HG03064 (cell line): ENCODE measurements at regions not wholly inside any gene's neighbourhood (a gene's known extent, or its start where the extent isn't known, plus 50 kb on each side); places are given as distances from the start of the nearest gene placed in this dataset.

Experiments
- ATAC-seq: cut with Tn5 transposase; IDR thresholded peaks from one replicate; pipeline ENCODE4 v1.9.1; 2021; ENCODE audit warnings: low read depth; ENCODE audit not compliant: unreplicated experiment

- ATAC-seq, result no peak
Observed at GRCh38 chr9:96047741-96048103, 172.2 kb downstream of the ERCC6L2 start.

DNA sequence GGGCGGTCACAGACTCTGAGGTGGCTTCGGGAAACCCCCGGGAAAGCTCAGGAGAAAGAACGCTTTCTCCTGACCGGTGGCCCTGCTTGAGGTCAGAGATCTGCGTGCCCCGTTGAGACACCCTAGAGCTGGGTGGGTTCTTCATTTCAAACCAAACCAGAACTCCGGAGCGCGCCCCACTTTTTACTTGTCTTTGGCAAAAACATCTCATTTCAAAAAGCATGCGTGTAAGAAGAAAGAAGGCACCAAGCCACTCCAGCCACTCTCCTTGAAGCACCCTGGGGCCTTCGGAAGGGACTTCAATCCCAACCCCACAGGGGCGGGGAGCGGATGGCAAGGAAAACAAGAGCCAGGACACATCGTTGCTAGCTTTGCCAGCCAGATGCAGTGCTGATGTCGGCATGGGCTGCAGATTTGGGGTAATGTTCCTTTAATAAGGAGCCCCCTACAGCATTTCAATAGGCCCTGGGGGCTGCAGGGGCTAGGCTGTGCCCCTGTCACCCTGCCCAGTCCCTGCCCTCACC, 171.7 kb downstream of the ERCC6L2 start:
- no peak for ATAC-seq

GRCh38 chr9:96045811-96046210, 170.3 kb downstream of the ERCC6L2 start:
- no peak for ATAC-seq

GRCh38 chr9:96044401-96044800, 168.9 kb downstream of the ERCC6L2 start:
- ATAC-seq, result no peak

GRCh38 chr9:96040591-96041461, 165.3 kb downstream of the ERCC6L2 start:
- no peak for ATAC-seq

- no peak for ATAC-seq
Observed at GRCh38 chr9:96038914-96039313, 163.4 kb downstream of the ERCC6L2 start.

DNA sequence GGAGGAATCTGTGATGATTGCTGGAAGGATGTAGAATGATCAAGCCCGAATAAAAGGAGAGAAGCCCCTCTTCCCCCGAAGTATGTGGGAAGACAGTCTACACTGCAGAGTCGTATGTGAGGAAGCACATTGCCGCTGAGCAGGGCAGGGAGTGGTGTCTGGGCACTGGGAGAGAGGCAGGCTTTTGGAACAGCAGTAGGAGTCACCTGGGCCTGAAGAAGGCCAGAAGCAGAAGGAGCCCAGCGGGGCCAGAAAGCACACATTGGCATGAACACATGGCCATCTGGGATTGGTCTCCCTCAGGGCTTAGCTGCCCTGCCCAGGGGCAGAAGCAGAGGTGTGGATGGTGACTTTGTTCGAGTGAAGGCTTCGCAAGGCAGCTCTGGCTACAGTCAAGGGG, 162.8 kb downstream of the ERCC6L2 start:
- ATAC-seq, result no peak

- no peak for ATAC-seq
Observed at GRCh38 chr9:96034553-96035122, 159.1 kb downstream of the ERCC6L2 start.

DNA sequence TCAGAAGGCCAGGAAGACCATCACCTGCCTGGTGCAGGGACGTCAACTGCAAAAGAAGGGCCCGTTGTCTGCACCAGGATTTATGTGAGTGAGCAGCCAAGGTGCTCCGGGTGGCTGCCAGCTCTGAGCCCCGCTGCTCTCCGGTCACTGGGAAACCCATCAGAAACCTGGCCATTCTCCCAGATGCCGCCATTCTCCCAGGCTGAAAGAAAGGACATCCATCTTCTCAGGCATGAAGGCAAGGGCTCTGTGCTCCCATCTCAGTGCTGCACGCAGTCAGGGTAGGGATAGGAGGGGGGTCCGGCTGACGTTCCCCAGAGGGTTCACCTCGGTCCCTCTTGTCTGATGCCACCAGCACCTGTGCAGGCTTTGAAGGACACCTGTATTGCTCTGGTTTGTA, 158.4 kb downstream of the ERCC6L2 start:
- no peak for ATAC-seq

GRCh38 chr9:96031916-96032534, 156.5 kb downstream of the ERCC6L2 start:
- no peak for ATAC-seq

DNA sequence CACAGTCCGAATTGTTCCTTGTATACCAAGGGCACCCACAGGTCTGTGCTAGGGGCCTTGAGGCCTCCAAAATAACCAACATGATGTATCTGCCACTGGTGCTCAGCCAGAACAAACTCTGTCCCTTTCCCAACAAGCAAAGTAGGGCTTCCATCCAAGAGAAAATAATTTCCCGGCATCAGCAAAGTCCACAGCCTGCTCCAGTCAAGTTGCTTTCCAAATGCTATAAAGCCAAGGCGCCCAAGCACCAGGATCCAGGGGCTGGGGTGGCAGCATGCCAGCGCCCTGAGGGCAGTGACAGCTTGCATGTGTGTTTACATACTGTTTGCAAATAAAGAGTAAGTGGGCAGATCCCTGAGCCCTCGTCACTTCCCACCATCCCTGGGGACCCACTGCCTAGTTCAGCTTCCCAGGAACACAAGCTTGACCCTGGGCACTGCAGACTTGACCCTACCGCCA, 155.9 kb downstream of the ERCC6L2 start:
- ATAC-seq, result no peak

DNA sequence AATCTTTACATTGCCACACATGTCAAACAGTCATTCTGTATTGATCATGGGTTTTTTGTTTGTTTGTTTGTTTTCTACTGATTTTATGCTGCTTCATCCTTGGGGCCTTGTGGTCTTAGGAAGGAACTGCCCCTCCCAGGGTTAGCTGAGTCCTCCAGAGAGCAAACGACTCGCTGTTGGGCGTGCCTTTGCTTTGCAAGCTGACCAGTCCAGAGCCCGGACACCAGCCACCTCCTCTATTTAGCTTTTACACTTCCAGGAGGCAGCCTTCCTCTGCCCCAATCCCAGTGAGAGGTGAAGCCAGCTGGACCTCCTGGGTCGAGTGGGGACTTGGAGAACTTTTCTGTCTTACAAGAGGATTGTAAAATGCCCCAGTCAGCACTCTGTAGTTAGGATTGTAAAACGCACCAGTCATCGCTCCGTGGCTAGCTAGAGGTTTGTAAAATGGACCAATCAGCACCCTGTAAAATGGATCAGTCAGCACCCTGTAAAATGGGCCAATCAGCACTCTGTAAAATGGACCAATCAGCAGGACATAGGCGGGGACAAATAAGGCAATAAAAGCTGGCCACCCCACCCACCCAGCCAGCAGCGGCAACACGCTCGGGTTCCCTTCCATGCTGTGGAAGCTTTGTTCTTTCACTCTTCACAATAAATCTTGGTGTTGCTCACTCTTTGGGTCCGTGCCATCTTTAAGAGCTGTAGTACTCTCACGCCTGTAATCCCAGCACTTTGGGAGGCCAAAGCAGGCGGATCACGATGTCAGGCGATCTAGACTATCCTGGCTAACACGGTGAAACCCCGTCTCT, 154.4 kb downstream of the ERCC6L2 start:
- no peak for ATAC-seq

DNA sequence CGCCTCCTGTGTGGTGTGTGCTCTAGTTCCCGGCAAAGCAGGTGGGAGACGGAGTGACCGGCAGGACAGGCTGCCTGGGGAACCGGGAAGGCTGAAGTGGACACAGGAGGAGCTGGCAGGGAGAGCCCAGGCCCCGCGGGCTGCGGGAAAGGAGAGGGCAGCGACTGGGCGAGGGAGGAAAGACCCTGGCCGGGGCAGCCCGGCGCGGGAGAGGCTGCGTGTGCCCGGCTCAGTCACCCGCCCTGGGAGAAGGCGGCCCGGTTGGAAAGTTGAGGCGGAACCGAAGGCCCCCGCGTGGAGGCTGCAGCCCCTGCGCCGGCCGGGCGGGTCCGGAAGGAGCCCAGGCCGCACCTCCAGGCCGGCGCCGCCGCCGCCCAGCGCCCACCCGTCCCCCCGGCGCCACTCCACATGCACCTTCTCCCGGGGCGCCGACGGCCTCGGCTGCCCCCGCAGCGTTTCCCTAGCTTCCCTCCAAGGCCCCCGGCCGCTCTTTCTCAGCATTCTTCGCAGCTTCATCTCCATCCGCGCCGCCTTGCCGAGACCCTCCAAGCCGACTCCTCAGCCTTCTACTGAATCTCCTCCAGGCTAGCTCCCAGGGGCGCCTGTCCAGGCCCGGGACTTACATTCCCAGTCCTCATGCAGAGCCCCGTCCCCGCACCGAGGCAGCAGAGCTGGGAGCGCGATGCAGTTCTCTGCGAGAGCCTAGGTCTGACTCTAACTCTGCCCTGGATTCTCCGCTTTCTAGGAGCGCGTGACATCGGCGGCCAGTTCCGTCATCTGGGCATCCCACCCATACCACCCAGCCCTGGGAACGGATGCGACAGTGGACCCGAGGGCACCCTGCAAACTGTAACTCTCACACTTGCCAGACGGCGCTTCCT, 152.0 kb downstream of the ERCC6L2 start:
- ATAC-seq, result no peak

GRCh38 chr9:96026655-96027213, 151.2 kb downstream of the ERCC6L2 start:
- no peak for ATAC-seq

DNA sequence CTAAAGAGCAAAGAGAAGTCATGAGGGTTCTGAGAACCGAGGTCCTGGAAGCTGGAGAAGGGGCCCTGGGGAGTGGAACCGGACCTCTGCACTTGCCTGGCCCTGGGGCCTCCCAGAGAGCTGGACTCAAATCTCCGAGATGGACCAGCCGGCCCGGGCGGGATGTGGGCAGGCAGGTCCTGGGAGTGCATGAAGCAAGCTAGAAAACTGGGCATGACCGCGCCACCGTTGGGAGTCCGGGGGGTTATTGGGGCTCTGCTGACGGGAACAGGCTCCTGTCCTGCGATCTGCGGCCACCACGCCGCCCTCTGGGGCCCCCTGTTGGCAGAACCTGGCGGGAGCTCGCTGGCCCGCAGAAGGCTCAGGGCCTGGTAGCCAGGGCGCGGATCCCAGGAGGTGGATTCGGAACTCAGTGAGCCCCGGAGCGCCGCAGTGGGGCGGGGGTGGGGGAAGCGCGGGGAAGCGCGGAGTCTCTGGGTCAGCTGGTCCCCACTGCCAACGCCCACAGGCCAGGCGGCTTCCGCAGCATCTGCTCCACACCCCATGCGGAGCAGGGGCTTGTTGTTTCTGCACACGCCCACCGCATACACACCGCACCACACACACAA, 150.6 kb downstream of the ERCC6L2 start:
- no peak for ATAC-seq

DNA sequence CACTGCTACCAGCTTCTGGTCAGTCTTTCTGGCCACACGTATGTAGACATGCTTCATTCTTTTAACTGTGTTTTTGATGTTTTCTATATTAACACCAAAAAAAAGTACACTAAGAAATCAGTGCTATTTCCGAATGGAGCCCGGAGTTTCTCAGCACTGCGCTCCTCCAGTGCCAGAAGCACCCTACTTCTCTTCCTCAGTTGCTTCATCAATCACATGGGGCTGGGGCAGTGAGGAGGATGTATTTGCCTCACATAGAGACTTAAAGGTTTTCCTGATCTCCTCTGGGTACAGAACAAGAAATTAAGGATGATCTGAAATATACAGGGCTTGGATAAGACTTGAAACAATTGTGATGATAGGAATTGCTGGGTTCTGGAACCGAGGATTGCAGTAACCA, 148.0 kb downstream of the ERCC6L2 start:
- ATAC-seq, result no peak

DNA sequence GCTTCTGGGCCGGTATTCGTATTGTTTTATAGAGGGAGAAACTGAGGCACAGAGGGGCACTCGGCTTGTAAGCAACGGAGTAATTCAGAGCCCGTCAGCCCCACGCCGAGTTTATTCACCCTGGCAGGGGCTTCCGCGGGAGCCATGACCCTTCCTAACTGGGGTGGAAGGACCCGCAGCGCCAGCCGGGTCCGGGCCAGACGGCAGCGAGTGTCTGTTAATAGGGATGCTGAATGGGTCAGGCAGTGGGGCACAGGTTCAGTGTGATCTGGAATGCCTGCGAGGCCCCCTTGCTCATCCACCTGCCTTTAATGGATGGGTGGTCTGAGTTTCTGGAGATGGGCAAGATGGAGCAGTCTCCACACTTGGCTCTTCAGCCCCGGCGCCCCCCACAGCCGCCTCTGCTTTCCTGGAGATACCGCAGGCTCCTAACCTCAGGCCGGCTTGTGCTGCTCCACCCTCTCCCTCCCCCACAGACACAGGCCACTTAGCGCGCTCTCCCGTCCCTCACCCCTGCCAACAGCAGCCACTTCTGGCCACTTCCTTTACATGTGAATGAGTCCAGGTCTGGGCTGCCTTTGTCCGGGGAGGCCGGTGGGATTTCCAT, 147.1 kb downstream of the ERCC6L2 start:
- no peak for ATAC-seq

- ATAC-seq, result no peak
Observed at GRCh38 chr9:96021551-96022444, 146.3 kb downstream of the ERCC6L2 start.
